ENCODE measurements at regions not wholly inside any gene's neighbourhood (a gene's known extent, or its start where the extent isn't known, plus 50 kb on each side); places are given as distances from the start of the nearest gene placed in this dataset.

- TF ChIP-seq POLR2A (IDR thresholded peaks at IDR 0.05) (no peak), CTCF (IDR thresholded peaks at IDR 0.05 in 4 of 5, conservative IDR thresholded peaks at IDR 0.05 in 1 of 5) (no peak)
These were observed 106.9 kb downstream of the B3GNT2 start for GRCh38 chr2:62302631-62303435.

Measured in gastrocnemius medialis (tissue), 4 donors.